HL-60/S4 treated with phorbol 12-myristate 13-acetate at 8.2 ng/mL for 4 days and 3 days (cell line): ENCODE measurements at regions not wholly inside any gene's neighbourhood (a gene's known extent, or its start where the extent isn't known, plus 50 kb on each side); places are given as distances from the start of the nearest gene placed in this dataset.

Experiments used
- in situ Hi-C: fragments of 300-500 bp; cut with MboI; formaldehyde crosslinking; loops from 2 replicates; pipeline ENCODE4 v1.15.0; 2022; ENCODE audit warnings: low sequenced_read_pairs

DNA sequence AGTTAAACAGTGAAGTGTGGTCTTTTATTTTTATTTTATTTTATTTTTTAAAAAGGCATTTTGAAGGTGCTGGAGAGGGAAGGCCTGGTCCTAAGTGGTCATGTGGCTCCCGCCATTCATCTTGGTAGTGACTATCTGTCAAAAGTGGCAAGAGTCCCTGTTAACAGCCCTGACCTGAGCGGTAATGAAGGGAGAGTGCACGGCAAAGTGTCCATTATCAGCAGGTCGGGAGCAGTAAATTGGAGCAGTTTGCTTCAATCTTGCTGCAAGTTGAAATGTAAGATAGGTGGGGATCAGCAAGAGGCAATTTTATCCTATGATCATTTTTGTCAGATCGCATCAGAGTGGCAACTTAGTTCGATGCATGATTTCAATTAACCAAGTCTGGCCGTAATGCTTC, 227.4 kb upstream of the SP4 start:
- in situ Hi-C loops, result no loop called here

DNA sequence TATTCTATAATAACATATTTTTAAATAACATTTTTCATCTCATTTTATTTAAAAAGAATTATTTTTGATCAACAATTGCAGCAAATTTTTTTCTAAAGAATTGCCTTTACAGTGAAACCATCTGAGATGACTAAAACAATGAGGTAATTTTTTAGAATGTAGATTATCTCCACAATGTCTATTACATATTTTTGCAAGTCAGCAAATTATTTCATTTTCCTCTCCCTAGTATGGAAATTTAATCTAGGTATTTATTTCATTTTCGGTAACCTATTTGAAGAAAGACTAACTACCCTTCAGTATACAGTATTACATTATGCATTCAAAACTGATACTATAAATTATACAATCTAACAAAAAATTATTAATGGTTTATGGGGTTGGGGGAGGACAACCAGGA, 213.2 kb upstream of the SP4 start:
- in situ Hi-C loops, result no loop called here

DNA sequence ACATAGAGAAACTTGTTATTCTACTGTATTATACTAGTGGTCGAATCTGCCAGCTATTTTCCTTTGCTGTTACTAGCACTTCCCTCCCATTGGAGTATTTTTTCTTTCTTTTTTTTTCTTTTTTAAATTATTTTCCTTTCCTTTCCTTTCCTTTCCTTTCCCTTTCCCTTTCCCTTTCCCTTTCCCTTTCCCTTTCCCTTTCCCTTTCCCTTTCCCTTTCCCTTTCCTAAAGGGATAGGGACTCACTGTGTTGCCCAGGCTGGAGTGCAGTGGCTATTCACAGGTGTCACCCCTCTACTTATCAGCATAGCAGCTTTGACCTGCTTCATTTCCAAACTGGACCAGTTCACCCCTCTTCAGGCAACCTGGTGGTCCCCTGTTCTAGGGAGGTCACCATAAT, 212.6 kb upstream of the SP4 start:
- in situ Hi-C loops, result no loop called here

DNA sequence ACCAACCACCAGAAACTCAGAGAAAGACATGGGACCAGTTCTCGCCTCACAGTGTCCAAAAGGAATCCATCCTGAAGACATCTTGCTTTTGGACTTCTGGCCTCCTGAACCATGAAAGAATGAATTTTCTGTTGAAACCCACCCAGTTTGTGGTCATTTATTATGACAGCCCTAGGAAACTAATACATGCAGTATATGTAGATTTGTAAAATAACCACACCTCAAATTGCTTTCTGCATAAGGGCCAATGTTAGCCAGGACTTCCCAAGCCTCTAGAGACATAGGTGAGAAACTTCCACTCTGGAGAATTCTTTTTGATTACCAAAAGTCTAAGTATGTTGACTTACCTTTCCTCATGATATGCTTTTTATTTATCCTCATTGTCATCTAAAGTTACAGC, 210.5 kb upstream of the SP4 start:
- in situ Hi-C loops, result no loop called here

DNA sequence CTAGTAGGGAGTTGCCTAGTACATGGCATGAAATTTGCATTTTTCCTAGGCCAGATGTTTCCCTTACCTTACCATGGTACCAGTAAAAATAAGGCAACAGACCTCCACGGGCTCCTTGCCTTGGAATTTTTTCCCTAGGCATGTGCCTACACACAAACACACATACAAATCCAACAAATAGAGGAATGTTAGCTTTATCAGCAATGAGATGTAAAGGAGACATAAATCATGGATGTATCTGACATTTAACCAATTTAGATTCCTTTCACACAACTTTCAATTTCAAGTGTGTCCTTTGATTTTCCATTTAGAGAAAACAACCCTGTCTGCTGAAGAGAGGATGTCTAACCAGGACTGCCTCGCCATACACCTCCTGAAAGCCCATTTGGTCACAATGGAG, 209.7 kb upstream of the SP4 start:
- in situ Hi-C loops, result no loop called here

DNA sequence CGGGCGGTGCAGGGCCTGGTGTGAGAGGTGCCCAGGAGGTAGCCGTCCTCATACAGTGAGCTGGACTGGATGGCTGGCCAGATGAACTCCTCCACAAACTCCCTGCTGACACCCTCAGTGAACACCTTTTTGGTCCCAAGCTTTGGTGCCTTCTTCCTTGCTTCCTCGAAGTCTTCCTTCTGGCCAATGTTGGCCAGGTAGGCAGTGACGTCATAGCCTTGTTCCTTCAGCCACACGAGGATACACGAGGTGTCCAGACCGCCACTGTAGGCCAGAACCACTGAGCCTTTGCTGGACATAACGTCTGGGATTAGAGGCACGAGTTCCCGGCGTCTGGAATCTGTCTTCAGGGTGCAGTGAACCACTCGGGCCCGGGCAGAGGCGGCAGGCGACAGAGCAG, 206.8 kb upstream of the SP4 start:
- in situ Hi-C loops, result no loop called here

DNA sequence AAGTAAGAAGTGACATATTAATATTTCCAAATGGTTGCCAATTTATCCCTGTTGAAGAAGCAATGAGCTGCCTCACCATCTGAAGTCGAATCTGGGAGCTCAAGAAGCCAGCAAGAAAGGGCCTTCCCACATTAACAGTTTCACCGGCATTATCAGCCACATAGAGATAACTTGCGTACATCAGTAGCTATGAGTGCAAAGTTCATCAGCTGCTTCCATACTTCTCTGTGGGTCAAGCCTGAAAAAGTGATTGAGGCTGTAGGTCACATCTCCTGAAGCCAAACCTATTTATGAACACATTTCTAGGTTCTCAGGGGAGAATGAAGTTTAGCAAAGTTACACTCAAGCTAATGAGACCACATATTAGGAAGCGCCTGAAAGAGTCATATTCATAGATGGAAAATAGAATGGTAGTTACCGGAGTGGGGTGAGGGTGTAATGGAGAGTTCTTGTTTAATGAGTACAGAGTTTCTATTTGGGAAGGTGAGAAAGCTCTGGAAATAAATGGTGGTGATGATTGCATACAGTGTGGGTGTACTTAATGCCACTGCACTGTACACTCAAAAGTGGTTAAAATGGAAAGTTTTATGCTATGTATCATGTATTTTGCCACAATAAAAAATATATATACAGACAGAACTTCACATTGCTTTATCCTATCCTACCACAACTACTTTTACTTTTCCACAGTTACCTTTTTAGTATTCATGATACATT, 189.3 kb upstream of the SP4 start:
- in situ Hi-C loops, result no loop called here

DNA sequence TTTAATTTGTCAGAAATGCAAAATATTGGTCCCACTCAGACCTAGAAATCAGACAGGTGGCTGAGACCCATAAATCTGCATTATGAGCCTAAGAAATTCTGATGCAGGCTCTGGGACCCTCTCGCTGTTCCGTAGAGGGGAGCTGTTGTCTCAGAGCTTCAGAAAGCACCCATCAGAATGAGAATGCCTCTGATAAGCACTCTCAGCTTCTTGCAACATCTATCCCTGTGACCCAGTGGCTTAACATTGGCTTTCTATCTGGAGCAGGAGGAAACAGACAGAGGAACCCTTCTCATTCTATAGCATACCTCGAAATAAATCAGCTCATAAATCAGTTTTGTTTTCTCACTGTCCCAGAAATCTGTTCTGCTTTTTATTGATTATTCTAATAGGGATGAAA, 184.6 kb upstream of the SP4 start:
- in situ Hi-C loops, result no loop called here

DNA sequence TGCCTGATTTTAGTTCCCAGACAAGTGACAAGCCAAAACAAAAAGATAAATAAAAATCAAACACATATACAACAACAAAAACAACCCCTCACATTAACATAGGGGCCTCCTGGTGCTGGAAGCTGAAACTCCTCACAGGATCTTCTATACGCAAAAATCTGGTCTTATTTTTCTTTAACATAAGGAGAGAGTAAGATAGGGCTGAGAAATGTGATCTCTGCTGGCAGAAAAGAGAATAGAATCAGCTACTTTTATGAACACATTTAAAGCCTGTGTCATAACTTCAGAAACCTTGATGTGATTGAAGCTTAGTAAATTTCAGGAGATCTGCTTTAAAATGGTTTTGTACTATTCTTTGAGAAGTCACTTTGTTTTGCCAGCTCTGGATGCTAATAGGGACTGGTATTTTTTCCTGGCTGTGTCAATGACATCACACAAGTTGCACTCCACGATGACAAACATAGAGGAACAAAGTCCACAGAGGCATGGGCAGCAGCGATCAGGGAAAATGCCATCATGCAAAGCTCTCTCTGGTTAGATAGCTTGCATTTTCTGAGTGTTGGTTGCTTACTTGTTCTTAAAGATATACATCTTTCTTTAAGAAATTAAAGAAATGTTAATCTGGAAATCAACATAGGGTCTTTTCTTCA, 176.6 kb upstream of the SP4 start:
- in situ Hi-C loops, result loop anchor here (25.0 kb wide), 1 partner anchor 261 kb away; no protein-coding TSS in a partner anchor

DNA sequence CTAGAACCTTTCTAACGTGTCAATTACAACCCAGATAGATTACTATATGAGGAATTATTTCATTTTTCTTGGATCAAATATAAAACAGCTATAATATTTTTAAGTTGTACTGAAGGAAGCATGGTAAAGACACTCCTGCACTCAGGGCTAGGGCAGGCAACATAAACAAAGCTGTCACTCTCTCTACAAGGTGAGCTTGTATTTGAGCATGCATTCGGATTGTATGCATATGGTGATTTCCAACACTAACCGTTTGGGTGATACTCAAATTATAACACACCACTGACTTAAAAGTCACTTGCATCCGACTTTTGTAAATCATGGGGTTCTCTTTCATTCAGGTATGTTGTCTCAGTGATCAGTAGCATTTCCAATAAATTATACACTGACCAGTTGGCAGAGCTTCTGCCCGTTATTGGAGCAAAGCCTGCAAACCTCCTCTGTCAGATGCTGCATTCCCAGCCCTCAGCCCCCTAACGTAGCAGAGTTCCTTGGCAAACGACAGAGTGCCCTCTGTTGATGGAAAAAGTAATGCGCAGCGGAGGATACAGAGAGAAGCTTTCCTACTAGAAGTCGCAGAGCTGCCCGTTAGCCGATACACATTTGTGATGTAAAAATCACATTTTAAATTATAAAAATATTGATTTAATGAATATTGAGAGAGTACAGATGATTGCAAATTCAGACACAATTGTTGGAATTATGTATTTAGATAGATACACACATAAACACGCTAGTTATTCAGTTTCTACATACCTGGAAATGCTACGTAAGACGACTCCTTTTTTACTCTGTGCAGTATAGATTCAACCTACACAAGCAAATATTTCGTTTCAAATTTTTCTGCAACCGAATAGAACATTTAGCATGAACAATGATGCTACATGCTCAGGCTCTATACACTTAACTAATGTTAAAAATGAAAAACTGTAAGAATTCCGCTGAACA, 173.9 kb upstream of the SP4 start:
- in situ Hi-C loops, result loop anchor here (25.0 kb wide), 1 partner anchor 258 kb away; no protein-coding TSS in a partner anchor

DNA sequence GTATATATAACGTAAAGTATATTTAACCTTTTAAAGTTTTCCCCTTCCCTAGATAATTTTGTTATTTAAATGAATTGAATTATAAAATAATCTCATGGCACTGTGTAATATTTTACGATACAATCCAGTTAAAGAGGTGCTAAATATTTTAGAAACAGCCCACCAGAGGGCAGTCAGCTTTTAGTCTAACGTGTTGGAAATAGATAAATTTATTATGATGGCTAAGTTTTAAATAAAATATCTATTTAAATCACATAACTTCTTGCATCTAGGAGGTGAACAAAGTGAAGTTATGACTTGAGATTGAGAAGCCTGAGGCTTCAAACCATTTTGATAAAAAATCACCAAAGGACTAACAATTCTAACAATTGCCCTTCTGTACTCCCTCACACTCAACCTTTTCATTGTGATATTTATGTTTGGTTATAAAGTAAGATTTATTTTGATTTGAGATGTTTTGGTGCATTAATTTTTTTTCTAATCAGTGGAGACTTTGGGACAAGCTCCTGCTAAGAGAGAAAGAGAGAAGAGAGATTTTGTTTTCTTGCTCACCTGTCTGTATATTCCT, 171.5 kb upstream of the SP4 start:
- in situ Hi-C loops, result loop anchor here (25.0 kb wide), 1 partner anchor 256 kb away; no protein-coding TSS in a partner anchor

DNA sequence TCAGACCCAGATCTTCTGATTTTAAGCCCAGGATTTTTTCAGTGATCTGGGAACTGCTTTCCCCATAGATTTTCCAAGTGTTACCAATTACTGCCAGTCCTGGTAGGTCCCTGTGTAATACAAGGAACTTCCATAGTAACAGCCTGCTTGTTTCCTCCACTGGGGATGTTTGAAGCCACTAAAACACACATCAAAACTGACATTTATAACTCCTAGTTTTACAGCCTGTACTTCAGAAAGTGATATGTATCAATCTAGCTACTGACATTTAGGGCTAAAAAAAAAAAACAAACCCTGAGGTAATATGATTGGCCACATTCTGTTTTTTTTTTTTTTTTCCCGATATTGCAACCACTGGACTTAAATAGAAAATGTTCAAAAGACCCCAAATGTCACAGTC, 166.9 kb upstream of the SP4 start:
- in situ Hi-C loops, result loop anchor here (25.0 kb wide), 1 partner anchor 251 kb away; no protein-coding TSS in a partner anchor

DNA sequence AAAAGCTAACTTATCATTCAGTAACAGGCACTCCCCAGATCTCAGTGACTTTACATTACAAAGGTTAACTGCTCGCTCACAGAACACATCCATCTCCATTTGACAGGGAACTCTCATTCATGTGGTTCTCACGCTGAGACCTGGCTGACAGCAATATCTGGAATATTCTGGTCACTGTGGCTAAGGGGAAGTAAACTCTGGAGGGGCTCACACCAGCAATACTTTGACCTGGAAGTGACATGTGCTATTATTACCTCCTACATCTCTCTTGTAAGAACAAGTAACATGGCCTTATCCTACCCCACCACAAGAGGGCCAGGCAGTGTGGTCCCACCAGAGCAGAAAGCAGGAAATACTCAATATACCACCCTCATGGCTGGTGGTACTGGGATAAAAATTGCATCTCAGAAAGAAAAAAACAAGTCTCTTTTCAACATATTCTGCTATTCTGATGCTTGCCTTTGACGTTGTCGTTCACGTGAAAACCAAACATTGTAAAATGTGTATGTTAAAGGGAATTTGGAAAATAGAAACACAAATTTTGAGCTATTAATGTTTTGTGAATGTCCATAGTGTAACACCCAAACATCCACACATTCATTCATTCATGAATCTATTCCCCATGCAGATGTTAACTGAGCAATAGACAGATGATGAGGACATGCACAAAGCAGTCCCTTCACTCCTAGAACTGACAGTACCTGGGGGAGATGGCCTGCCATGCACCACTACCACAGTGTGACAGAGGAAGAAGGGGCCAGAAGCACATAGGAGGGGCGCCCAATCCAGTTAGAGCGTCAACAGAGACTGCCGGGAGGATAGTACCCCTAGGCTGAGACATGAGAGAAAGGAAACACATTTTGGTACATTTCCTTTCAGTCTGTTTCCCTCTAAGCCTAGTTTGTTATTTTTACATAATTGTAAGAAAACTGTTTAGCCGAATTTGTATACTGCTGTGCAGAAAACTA, 166.0 kb upstream of the SP4 start:
- in situ Hi-C loops, result loop anchor here (25.0 kb wide), 1 partner anchor 250 kb away; no protein-coding TSS in a partner anchor

DNA sequence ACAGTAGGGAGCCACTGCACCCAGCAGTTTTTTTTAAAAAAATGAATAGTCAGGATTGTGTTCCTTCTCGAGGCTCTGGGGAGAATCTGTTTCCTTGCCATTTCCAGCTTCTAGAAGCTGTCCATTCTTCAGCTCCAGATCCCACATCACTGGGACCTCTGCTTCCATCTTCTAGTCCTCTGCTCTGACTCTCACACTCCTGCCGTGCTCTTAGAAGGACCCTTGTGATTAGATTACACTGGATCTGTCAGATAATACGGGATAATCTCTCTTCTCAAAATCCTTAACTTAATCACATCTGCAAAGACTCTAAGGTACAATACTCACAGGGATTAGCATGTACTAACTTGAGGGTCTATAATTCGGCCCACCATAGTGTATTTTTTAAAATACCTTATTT, 158.9 kb upstream of the SP4 start:
- in situ Hi-C loops, result loop anchor here (25.0 kb wide), 1 partner anchor 243 kb away; no protein-coding TSS in a partner anchor

DNA sequence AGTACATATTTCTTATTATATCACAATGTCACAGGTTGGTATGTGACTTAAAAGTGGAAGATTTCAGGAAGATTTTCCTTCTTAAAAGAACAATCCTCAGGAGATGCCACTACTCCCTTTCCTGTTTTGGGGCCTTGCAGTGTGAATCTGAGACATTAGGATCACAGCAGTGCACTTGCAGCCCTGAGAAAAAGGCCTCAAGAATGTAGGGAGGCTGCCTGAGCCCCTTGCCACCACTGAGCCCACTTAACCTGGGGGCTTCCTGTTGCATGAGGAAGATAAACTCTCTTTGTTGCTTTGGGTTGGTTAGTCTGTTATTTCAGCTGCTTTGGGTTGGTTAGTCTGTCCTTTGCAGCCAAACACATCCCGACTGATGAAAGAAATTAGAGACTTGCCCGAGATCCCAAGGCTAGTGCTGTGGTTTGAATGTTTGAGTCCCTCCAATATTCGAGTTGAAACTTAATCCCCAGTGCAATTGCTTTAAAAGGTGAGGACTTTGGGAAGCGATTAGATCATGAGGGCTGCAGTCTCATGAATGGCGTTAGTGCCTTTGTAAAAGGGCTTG, 151.3 kb upstream of the SP4 start:
- in situ Hi-C loops, result no loop called here

DNA sequence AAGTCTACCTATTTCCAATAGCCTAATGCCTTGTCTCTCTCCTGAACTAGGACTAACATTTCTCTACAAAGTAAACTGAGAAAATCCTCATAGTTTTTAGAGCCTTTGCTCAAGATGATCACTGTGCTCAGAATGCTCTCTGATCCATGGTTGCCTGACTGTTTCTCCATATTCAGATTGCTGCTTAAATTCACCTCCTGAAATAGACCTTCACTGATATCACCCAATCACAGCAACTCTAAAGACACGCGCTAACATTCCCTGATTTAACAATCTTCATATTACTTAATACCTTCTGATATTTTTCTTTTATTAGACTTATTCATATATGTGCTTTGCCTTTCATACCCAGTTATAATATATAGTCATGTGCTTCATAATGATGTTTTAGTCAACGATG, 148.9 kb upstream of the SP4 start:
- in situ Hi-C loops, result no loop called here

DNA sequence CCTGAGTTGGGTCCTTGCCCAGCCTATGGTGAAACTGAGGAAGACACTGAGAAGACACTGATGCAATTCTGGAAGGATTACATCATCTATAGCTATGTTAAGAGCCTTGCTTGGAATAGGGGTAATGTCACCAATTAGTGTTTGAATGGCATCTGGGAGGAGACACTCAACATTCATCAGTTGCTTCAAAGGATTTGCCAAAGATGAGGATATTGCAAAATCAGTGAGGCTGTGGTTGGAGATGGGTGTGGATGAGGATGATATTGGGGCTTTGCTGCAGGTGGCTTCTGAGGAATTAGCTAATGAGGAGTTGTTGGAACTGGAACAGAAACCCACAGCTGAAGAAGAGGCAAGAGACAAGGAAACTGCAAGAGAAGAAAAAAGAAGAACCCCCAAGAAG, 146.7 kb upstream of the SP4 start:
- in situ Hi-C loops, result no loop called here

DNA sequence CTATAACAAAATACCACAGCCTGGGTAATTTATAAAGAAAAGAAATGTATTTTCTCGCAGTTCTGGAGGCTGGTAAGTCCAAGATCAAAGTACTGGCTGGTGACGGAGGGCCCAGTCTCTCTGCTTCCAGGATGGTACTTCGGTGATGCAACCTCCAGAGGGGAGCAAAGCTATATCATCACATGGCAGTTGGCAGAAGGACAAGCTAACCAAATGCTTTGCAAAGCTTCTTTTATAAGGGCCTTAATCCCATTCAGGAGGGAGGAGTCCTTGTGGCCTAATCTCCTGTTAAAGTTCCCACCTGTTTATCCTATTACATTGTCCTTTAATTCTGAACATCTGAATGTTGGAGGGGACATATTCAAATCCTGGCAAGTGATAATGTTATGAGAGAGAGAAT, 134.1 kb upstream of the SP4 start:
- in situ Hi-C loops, result no loop called here

DNA sequence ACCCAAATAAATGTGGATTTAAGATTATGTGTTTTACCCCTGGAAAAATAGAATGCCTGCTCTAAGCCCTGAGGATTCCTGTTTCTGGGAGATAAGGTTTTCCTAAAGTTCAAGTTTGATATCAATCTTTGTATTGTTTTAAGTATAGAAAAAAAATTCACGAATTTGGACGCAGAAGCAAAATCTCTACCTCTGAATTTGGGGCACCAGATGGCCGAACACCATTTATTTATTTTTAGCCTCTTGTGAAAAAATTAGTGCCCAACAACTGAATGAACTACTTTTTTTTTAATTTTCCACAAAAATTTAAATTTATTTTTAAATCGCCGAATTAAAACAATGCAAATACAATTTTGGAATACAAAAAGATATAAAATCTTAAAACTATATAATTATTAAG, 128.1 kb upstream of the SP4 start:
- in situ Hi-C loops, result no loop called here

DNA sequence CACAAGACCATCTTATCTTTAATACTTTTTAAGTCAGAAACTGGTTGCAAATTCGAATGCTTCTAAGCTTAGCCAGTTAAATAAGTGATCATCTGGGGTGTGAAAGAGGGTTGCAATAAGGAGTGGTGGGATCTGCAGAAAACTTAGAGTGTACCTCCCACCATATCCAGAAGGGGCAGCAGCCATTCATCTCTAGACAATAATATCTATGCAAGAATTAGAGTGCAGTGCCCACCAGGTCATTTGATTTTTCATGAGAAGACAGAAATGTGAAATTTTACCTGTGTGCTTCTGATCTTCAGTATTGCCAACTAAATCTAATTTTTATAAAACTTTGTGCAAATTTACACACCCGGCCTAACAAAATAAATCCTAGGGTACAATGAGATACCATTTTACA, 127.2 kb upstream of the SP4 start:
- in situ Hi-C loops, result no loop called here
